Stimulated activated CD8-positive, alpha-beta memory T cell treated with anti-CD3 and anti-CD28 coated beads, Interleukin-12 subunit alpha, Interleukin-12 subunit beta, amount 100 ng/mL, for 24 hours (primary cell): ENCODE measurements at regions not wholly inside any gene's neighbourhood (a gene's known extent, or its start where the extent isn't known, plus 50 kb on each side); places are given as distances from the start of the nearest gene placed in this dataset.

Experiments
- DNase-seq: peaks from one replicate; pipeline ENCODE4 v3.0.0-alpha.2; 2020; ENCODE audit errors: extremely low read depth

GRCh38 chr6:105907991-105908390 lies 178.1 kb upstream of the PRDM1 start:
- no peak for DNase-seq

GRCh38 chr6:105907301-105907700 lies 178.8 kb upstream of the PRDM1 start:
- DNase-seq = no peak

- DNase-seq = no peak
Measured at GRCh38 chr6:105902401-105903031, 183.6 kb upstream of the PRDM1 start.

GRCh38 chr6:105901583-105901982 lies 184.6 kb upstream of the PRDM1 start:
- no peak for DNase-seq

GRCh38 chr6:105900125-105900937 lies 185.8 kb upstream of the PRDM1 start:
- no peak for DNase-seq

- DNase-seq = no peak
Measured at GRCh38 chr6:105898286-105898685, 187.8 kb upstream of the PRDM1 start.

- DNase-seq = no peak
Measured at GRCh38 chr6:105897131-105897530, 189.0 kb upstream of the PRDM1 start.

GRCh38 chr6:105896821-105897095 lies 189.4 kb upstream of the PRDM1 start:
- no peak for DNase-seq

GRCh38 chr6:105896052-105896820 lies 189.9 kb upstream of the PRDM1 start:
- DNase-seq = no peak

- DNase-seq = no peak
Measured at GRCh38 chr6:105894556-105894955, 191.6 kb upstream of the PRDM1 start.

- DNase-seq = no peak
Measured at GRCh38 chr6:105893741-105894140, 192.4 kb upstream of the PRDM1 start.

GRCh38 chr6:105892577-105893262 lies 193.4 kb upstream of the PRDM1 start:
- no peak for DNase-seq

GRCh38 chr6:105890521-105891244 lies 195.5 kb upstream of the PRDM1 start:
- no peak for DNase-seq

GRCh38 chr6:105889902-105890301 lies 196.2 kb upstream of the PRDM1 start:
- DNase-seq = no peak

- no peak for DNase-seq
Measured at GRCh38 chr6:105886814-105887544, 199.2 kb upstream of the PRDM1 start.

GRCh38 chr6:105886066-105886813 lies 199.9 kb upstream of the PRDM1 start:
- no peak for DNase-seq

- no peak for DNase-seq
Measured at GRCh38 chr6:105884426-105884825, 201.7 kb upstream of the PRDM1 start.

- DNase-seq = no peak
Measured at GRCh38 chr6:105884011-105884410, 202.1 kb upstream of the PRDM1 start.

GRCh38 chr6:105882828-105883227 lies 203.3 kb upstream of the PRDM1 start:
- DNase-seq = no peak

GRCh38 chr6:105882121-105882803 lies 203.9 kb upstream of the PRDM1 start:
- no peak for DNase-seq
